ENCODE measurements at regions not wholly inside any gene's neighbourhood (a gene's known extent, or its start where the extent isn't known, plus 50 kb on each side); places are given as distances from the start of the nearest gene placed in this dataset.

GRCh38 chr2:193566886-193567285, 1372.2 kb upstream of the TMEFF2 start:
- TF ChIP-seq, protein P1, sequence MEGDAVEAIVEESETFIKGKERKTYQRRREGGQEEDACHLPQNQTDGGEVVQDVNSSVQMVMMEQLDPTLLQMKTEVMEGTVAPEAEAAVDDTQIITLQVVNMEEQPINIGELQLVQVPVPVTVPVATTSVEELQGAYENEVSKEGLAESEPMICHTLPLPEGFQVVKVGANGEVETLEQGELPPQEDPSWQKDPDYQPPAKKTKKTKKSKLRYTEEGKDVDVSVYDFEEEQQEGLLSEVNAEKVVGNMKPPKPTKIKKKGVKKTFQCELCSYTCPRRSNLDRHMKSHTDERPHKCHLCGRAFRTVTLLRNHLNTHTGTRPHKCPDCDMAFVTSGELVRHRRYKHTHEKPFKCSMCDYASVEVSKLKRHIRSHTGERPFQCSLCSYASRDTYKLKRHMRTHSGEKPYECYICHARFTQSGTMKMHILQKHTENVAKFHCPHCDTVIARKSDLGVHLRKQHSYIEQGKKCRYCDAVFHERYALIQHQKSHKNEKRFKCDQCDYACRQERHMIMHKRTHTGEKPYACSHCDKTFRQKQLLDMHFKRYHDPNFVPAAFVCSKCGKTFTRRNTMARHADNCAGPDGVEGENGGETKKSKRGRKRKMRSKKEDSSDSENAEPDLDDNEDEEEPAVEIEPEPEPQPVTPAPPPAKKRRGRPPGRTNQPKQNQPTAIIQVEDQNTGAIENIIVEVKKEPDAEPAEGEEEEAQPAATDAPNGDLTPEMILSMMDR (IDR thresholded peaks at IDR 0.05; ENCODE audit: insufficient read depth, low read depth, low read length) = no peak
- TF ChIP-seq EZH2 (IDR thresholded peaks at IDR 0.05; ENCODE audit: insufficient read depth, low read length) = no peak
